ENCODE measurements at regions not wholly inside any gene's neighbourhood (a gene's known extent, or its start where the extent isn't known, plus 50 kb on each side); places are given as distances from the start of the nearest gene placed in this dataset.
"Not testable (repeated sequence)": the region's sequence is repeated elsewhere in the genome, so short reads cannot be mapped to it uniquely, and the experiment has no call there.

DNA sequence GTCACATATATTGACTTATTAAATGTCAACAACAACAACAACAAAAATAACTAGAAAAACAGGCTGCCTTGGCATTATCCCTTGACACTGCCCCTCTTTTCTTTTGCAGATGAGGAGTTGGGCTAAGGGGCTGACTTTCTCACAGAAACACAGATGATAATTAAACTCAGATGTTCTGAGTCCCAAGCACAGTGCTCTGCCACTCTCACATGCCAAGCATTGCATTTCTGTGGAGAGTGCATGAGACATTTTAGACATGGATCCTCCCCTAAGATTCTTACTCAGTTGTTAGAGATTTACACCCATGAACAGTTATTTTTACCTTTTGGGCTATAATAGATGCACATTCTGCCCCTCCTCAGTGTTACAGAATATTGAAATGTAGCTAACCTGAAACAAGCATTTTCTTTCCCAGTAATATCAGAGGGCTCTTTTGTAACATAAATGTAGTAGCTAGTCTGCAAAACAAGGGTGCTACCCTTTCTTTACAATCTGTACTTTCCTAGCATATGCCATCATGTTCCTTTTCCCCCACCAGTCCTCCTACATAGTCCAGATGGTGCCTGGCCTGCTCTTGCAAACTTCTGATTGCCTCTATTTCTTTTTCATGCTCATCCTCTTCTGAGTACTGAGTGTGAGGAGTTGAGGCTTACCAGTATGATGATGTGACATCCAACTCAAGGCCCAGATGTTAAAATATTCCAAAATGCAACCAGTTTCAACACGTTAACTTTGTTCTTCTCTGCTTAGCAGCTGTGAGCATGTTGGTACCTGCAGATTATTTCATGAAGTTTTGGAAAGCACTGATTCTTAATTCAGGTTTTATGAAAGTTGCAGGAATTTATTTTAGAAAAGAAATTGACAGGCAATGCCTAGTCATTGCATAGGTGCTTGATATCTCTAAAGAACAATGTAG lies 125.0 kb upstream of the ATP2B1 start:
- DNase-seq = no peak

DNA sequence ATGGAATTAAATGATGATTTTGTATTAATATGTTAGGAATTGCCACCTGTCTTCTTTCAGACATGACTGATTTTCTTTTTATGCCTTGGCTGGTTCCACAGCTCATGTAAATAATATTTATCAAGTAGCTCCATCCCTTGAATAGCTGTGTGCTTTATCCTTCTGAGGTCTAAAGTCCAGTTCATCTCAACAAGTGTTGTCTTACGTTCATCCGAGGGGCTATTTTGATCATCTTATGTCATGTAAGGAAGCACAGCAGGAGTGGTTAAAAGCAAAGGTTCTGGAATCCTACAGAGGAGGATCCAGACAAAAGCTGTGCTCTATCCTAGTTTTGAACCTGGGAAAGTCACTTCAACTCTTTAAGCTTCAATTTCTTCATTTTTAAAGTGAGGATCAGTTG lies 123.7 kb upstream of the ATP2B1 start:
- no peak for DNase-seq

DNA sequence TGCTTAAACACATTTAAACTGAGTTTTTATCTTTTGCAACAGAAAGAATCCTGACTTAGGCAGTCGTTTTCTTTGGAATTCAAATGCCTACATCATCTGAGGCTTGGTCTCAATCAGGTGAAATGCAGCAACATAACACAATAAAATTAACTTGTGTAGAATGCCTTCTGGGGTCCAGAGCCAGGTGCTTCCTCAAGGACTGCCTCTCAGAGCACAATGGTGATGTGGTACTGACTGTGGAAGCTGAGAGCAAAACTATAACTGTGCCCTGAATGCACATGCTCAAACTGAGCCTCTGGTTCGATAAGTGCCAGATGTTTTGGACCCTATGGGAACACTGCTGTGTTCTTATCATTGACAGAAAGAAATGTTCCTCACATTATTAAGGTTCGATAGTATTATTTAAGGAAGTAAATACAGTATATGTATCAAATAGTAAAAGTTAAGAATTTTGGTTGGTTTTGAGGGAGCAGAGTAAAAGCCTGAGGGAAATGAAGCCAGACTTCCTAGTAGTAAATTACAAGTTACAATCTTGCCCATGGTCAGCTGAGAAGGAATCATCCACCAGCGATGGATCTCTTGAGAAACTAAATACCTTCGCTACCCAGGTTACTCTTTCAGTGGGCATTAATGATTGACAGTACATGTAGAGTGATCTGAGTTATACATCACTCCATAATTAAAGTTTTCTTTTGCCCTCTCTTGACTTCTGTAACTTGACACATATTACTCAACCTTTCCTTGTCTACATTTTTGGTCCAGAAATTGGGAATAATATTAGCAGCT lies 122.9 kb upstream of the ATP2B1 start:
- no peak for DNase-seq

DNA sequence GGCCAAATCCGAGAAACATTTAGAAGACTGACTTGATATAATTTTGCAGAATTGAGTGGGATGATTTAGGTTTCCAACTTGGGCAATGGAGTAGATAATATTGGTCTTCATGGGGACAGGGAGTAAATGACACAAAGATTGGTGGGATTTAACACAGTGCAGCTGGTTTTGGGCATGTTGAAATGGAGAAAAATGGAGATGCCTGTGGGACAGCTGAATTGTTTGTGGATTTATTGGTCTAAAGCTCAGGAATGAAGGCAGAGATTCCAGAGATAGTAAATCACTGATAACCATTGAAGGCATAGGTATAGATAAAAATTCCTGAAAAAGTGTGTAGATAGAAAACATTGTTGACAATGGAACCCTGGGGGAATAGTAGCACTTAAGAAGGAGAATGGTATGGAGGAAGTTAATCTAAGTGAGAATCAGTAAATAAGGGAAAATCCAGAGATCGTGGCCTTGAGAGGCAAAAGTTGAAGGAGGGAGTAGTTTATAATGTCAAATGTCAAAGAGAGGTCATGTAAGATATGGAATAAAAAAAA lies 120.9 kb upstream of the ATP2B1 start:
- DNase-seq = no peak

DNA sequence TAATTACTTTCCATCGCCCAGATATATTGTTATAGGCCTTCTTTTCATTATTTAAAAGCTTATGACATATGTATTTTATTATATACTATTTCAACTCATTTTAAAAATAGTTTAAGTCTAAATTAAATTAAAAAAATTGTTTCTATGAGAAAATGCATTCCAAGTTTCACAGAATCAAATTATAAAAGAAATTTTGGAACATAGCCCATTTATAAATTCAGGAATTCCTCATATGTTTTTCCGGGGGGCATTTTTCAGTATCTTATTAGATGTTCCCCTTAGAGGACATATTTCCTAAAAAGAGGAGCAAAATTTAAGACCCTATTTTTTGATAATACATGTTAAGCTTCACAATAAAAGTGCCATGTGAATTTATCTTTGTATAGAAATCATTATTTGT lies 119.9 kb upstream of the ATP2B1 start:
- DNase-seq = no peak

DNA sequence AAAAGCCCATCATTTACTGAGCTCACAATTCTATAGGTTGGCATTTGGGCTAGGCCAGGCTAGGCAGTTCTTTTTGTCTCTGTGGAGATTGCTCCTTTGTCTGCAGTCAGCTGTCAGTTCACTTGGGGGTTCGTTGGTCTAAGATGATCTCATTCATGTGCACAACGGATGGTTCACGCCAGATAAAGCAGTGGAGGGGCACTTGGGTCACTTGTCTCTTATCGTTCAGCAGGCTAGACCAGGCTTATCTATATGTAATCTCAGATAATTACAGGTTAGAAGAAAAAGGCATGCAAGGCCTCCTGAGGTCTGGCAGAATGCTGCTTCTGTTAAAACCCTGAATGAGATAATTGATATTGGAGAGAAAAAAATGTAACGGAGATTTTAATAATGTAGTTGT lies 119.0 kb upstream of the ATP2B1 start:
- DNase-seq = no peak

DNA sequence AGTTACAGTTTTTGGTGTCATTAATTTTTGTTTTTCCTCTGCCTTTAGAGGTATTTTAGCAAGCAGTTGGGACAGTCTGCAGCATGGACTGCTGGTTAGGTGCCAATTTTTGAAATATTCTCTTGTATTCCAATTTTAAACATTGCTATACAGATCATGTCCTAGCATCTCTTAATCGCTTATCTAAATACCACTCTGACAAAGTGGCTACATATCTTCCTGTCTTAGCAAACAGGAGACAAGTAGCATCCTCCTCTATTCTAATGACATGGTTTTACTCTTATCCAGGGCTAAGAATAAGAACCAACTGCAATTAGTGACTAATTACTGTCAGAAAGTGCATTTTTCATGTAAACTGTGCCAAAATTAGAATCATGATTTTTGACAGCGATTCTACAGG lies 117.8 kb upstream of the ATP2B1 start:
- no peak for DNase-seq

DNA sequence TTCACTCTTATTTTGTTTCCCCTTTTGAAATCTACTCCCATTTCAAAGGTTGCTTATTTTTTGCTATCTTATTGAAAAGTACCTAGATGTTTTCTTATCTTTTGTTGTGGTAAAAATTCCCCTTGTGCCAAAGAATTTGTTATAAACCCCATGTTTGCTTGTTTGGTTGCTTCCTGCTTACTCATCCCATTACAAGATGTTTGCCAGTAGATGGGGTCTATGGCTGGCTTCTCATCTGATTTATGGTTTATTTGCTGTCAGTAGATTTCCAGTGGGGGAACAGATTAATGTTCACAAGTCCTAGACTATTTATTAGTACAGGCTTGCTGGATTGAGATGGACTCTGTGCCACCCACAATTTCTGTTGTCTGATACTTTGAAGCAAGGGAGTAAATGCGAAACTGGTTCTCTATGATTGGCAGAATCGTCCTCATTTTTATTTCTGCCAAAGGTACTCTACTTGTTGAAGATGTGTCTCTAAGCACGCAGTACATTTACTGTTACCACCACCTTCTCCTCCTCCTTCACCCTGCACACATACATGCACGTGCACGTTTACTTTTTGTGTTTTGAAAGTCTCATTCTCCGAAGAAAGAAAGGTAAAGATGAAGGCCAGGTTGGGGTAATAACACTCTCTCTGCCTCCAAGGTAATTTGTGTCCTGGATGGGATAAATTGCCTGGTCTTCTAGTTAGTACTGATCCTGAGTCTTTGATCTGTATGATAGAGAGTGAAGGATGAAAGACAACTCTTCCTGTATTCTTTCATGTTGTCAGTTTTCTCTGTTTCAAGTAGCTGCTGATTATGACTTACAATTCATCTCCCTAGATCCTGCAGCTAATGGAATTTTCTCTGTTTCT lies 117.2 kb upstream of the ATP2B1 start:
- peak; percentile 27 to 56 for DNase-seq

DNA sequence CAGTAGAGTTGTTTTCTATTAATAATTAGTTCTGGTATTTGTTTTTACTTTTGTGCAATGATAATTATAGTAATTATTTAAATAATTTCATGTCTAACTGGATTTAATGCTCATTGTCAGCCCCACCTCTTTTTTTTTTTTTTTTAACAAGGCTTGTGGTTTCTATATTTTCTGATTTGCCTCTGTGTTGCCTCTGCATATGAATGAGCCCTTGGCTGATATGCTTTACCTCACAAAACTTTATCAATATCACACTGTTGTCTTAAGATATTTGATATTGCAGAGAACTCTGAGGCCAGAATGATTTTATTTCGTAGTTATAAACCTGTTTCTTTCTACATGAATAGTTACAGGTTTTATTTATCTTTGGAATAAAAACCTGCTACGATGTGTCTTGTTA lies 116.2 kb upstream of the ATP2B1 start:
- DNase-seq = no peak

DNA sequence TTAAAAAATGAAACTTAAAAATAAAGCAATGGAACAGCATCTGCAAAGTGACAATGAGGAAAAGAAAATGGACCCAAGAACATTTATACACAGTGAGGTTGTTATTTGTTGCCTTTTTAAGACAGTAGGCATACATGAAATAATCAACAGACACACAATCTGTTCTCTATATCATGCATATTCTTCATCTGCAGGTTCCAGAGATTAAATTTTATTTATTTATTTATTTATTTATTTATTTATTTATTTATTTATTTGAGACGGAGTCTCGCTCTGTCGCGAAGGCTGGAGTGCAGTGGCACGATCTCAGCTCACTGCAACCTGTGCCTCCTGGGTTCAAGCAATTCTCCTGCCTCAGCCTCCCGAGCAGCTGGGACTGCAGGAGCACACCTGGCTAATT lies 114.4 kb upstream of the ATP2B1 start:
- not testable (repeated sequence) for DNase-seq

DNA sequence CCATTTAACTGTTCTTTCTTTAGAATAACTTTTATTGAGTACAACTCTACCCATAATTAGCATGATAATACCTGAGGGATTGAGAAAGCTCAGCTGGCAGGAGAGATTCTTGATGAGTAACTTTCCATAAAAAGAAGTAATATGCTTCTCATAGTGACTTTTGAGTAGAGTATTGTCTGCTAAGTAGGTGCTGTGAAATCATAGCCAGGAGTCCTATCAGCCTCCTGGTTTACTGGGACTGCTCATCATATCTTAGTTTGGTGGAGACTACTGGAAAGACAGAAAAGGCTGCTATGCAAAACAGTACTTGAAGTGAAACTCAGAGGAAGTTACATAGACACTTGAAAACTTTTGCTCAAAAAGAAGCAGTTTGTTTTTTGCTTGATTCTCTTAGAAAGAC lies 113.3 kb upstream of the ATP2B1 start:
- no peak for DNase-seq

DNA sequence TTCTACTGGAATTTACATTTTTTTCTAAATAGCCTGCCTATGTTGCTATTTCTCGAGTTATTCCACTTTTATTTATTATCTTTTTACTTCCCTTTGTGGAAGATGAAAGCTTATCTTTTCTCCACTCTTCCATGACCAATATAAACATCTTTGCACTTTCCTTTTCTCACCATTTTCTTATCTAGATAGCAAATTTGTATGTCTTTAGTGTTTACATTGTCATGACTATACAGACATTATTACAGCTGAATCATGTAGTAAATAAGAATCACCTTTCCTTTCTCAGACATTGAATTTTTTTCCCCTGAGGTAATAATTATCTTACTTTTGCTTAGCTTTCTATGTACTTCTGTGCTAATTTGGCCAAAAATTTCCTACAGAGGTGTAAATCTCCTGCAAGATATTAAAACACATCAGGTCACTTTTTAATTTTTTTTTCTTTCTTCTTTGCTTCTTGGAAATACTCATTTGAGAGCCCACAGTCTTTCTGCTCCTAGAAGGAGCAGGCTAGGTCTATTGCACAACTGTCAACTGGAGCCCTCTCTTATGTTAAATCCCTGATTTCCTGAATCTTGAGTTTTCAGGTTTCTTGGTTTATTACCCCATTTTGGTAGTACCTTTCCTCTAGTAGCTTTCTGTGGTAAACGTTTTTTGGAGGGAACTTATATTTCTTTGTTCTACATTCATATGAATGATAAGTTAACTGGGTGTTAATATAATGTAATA lies 109.0 kb upstream of the ATP2B1 start:
- no peak for DNase-seq

DNA sequence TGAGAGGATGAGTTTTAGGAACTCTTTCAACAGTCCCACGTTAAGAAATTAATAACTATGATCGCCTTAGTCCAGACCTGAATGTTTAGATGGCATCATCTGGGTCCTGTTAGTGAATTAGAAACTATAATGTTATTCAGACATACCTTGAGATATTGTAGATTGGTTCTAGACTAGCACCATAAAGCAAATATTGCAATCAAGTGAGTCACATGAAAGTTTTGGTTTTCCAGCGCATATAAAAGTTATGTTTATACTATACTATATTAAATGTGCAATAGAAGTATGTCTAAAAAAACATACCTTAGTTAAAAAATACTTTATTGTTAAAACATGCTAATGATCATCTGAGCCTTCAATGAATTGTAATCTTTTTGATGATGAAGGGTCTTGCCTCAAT lies 106.6 kb upstream of the ATP2B1 start:
- DNase-seq = no peak

DNA sequence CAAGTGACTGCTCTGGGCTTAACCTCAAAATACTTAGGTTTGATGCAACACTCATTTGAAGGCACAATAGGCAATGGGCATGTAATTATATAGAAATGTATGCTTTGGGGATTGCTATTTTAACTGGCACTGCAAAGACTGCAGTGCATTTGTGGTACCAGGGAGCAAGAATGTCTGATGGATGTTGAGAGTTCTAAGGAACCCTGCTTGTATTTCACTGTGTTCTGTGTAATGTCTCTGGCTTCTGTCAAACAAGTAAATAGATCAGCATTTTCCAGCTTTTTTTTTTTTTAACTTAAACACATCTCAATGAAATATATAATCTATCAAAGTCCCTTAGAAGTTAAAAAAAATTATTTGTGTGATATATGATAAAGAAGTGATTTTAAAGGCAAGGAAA lies 94.8 kb upstream of the ATP2B1 start:
- DNase-seq = no peak

DNA sequence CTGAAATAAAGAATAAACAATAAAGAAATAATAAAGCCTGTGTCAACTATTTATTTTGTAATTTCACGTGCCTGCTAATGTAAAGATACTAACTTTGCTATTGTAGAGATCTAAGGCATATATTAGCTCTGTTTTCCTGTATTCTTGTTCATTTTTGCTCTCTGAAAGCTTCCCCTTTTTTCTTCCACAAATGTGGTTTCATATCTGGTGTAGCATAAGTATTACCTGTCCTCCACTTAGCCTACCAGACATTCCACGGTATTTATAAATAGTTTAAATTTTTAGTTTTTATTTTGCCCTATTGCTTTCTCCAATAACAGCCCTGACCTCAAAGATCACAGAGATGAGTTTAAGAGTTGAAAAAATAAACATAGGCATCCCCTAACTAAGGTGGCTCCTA lies 92.6 kb upstream of the ATP2B1 start:
- DNase-seq = no peak

DNA sequence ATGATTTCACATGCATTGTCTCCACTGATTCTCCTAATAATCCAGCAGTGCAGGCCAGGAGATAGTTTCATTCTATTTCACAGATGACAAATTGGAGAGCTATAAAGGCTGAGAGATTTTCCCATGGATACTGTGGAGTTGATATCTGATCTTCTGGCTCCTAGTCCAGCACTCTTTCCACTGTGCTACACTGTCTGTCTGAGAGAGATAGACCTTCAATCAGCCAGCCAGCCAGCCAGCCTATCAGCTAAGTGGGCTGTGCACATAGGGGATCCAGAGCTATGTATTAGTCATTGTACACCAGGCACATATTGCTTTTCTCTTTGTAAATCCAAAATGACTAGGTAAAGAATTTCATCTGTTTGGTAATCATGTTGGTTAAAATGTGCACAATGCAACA lies 91.8 kb upstream of the ATP2B1 start:
- DNase-seq = no peak

DNA sequence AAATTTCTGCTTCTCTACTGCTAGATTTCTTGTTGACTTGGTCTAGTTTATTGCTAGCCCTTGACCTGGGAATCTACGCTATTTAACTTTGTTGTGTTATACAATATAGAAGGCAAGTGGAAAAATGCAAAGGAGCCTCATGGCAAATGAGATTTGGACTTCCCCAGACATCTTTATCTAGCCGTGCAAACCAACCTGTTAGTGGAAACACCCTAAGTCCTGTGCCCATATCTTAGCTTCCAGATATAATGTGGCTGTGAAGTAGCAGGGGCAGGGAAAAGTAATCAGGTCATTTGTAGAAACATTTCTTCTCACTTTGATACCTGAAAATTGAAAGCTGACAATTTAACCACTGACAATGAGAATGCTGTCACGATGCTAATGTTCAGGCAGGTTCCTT lies 90.7 kb upstream of the ATP2B1 start:
- DNase-seq = no peak

DNA sequence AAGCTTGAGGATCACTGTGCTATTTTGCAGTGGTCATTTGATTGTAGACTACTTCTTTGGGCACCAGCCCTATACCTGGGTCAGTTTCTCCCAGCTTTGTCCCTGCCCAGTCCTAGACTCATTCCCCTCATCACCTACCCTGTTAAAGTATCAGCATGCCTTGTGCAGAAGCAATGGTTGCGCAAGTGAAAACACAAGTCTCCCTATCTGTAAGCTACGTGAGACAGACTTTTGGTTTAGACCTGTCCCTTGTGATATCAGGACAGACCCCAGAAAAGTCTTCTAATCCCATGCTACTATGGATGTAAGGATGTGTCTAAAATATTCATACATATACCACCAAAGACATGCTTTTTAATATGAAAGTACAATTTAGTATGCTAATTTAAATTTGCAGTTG lies 88.8 kb upstream of the ATP2B1 start:
- DNase-seq = no peak

DNA sequence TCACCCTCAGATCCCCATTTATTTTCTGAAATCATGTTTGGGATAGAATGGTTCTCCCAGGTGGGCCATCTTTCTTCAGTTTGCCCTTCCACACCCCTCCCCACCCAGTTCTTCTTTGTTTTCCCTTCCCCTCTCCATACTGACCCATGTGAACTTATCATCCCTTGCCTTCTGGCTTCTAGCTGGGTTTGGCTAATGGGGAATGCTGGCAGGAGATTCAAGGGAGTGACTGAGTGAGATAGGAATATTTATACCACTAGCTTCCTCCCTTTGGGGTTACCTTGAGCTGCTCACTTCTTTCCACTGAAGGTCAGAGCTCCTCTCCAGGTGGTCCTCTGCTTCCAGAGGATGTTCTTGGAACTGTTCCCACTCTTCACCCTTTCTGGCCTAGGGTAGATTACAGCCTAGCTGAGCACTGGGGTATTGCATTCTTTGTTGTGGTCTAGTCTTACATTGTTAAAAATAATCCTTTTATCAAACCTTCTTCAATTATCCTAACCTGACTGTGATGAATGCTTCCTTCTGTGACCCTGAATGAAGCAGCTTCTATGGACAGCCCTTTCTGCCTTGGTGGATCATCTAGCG lies 88.3 kb upstream of the ATP2B1 start:
- DNase-seq = no peak

DNA sequence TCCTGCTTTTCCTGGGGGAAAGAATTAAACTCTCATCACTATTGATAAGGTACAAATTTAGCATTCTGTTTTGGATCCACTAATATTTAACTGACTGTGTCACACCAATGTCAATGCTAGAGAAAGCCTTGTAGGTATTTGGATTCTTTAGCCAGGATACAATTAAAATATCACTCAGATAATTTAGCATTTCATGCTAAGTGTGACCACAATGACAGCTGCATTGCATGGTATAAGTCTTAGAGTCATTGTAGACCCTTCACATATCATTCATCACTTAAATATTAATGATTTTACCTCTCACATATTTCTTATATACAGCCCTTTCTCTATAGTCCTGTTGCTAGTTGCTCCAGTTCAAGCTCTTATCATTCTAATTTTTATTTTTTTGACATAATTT lies 85.3 kb upstream of the ATP2B1 start:
- DNase-seq = no peak

DNA sequence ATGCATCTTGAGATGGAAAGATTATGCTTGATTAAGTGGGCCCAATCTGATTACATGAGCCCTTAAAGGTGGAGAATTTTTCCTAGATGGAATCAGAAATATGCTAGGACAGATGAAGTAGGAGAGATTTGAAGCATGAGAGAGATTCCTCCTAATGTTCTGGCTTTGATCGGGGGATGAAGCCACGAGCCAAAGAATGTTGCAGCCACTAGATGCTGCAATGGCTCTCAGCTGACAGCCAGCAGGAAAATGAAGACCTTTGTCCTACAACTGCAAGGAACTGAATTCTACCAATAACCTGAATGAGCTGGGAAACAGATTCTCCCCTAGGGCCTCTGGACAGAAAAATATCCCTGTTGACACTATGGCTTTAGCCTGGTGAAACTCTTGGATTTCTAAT lies 82.6 kb upstream of the ATP2B1 start:
- DNase-seq = no peak

DNA sequence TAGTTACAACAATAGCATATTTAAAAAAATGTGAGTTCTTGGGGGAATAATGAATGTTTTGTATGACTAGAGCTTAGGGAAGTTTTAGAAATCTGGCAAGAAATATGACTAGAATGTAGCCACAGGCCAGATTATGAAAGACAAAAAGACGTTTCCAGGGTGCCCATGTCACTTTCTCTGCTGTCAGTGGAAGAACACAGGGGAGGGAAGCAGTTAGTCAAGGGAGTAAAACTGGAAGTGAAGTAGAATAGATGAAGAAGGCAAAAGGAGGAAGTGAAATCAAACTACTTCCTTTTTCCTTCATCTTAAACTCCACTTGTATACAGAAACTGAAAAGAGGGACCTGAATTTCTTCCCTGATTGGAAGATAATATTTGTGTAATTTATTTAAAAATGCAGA lies 81.2 kb upstream of the ATP2B1 start:
- DNase-seq = no peak

All from SHP77 (cell line).